ENCODE measurements at regions not wholly inside any gene's neighbourhood (a gene's known extent, or its start where the extent isn't known, plus 50 kb on each side); places are given as distances from the start of the nearest gene placed in this dataset.

DNA sequence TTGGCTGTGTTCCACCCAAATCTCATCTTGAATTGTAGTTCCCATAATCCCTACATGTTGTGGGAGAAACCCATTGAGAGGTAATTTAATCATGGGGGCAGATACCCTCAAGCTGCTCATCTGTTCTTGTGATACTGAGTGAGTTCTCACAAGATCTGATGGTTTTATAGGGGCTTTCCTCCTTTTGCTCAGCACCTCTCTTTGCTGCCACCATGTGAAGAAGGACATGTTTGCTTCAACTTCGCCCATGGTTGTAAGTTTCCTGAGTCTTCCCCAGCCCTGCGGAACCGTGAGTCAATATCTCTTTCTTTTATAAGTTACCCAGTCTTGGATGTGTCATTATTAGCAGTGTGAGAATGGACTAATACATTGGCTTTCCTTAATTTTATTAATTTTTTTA lies 527.8 kb downstream of the MDFIC start:
- no peak for DNase-seq

GRCh38 chr7:115447495-115447894 lies 525.6 kb downstream of the MDFIC start:
- DNase-seq: no peak

- DNase-seq: no peak
Measured at GRCh38 chr7:115441033-115441432, 519.1 kb downstream of the MDFIC start.

DNA sequence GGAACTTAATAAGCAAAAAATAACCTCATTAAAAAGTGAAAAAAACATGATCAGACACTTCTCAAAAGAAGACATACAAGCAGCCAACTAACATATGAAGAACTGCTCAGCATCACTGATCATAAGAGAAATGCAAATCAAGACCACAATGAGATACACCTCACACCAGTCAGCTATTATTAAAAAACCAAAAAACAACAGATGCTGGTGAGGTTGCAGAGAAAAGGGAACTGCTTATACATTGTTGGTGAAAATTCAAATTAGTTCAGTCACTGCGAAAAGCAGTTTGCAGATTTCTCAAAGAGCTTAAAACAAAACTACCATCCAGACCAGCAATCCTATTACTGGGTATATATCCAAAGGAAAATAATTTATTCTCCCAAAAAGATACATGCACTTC lies 513.3 kb downstream of the MDFIC start:
- no peak for DNase-seq

- DNase-seq: no peak
Measured at GRCh38 chr7:115429918-115430317, 508.0 kb downstream of the MDFIC start.

- DNase-seq: no peak
Measured at GRCh38 chr7:115417662-115418061, 495.8 kb downstream of the MDFIC start.

- DNase-seq: no peak
Measured at GRCh38 chr7:115410972-115411686, 489.2 kb downstream of the MDFIC start.

- DNase-seq: no peak
Measured at GRCh38 chr7:115410434-115410820, 488.5 kb downstream of the MDFIC start.

GRCh38 chr7:115409682-115410433 lies 488.0 kb downstream of the MDFIC start:
- no peak for DNase-seq

DNA sequence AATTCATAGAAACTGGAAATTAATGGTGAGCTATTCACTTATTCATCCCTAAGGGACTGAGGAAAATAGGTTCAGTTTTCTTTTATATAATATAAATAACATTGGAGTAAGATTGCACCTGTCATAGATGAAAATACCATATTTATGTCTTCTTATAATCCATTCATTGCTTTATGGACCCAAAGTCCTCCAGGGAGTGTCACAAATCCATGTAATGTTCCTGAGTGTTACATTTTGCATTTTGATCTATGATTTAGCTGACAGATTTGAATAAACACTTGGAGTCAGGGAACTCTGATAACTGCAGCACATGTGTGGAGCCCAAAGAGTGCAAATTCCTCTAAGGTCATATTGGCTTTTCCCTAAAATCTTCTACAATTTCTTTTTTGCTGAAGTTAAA lies 484.3 kb downstream of the MDFIC start:
- no peak for DNase-seq

DNA sequence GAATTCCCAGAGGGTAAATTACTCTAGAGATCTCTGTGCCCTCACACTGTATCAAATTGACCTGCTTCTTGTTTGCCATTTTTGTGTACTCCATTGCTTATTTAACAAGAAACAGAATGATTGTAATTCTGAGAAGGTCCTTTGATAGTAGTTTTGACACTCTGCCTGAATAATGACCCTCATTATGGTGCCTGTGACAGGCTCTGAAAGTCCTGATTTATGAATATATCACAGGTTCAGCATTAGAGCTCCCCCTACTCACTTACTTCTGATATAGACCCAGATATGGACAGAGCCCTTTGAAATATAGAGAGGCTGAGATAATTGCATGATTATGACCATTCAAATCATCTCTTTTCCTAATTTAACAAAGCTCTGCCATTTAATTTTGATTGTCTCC lies 465.2 kb downstream of the MDFIC start:
- no peak for DNase-seq

DNA sequence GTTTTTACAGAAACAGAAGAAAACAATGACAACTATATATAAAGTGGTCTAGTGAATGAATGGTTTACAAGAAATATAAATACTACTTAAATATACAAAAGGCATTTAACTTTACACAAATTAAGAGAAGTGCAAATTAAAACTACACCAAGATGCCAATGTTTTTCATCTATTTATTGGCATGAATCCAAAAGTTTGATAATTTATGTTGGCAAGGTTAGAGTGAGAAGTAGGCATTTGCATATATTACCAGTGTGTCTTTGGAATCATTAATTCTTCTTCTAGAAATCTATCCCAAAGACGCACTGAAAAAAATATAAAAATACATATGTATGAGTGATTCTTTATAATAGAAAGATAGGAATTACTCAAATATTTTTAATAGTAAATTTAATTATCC lies 457.4 kb downstream of the MDFIC start:
- DNase-seq: no peak

- DNase-seq: no peak
Measured at GRCh38 chr7:115368998-115369397, 447.1 kb downstream of the MDFIC start.

DNA sequence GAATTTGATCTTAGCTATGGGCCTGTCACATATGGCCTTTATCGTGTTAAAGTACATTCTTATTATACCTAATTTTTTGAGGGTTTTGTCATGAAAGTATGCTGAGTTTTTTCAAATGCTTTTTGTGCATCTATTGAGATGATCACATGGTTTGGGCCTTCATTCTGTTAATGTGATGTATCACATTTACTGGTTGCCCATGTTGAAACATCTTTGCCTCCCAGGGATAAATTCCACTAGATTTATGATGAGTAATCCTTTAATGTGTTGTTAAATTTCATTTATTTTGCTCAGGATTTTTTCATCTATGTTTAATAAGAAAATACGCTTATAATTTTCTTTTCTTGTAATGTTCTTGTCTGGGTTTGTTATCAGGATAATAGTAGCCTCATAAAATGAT lies 442.0 kb downstream of the MDFIC start:
- DNase-seq: no peak

- no peak for DNase-seq
Measured at GRCh38 chr7:115359955-115360354, 438.1 kb downstream of the MDFIC start.

DNA sequence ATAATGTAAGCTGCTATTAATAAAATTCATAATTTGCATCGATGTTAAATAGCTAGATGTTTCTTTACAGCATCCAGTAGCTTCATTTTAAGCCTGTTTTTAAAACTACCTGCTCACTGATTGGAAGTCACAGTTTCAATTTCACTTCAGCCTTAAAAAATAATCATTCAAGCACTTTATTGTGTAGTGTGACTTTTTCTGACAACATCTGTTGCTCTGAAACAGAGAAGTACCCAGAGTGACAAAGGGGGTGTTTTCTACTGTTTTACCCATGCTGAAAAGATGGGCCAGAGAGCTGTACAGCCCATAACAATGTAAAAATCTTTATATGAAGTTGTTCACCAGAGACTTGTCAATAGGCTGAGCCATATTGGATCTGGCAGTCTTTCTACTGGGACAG lies 437.2 kb downstream of the MDFIC start:
- DNase-seq: no peak

DNA sequence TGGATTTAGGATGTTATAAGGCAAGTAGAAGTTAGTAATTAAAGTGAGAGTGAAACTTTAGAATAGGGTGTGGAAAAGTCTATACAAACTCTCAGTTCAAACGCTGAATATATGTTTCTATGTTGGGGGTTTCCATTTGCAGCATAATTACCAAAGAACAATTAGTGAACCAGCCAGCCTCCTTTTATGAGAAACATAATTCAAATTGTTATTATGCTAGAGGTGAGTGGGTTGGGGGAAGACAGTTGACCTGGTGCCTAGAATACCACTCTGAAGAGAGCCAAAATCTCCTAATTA lies 435.8 kb downstream of the MDFIC start:
- no peak for DNase-seq

- no peak for DNase-seq
Measured at GRCh38 chr7:115356999-115357702, 435.3 kb downstream of the MDFIC start.

DNA sequence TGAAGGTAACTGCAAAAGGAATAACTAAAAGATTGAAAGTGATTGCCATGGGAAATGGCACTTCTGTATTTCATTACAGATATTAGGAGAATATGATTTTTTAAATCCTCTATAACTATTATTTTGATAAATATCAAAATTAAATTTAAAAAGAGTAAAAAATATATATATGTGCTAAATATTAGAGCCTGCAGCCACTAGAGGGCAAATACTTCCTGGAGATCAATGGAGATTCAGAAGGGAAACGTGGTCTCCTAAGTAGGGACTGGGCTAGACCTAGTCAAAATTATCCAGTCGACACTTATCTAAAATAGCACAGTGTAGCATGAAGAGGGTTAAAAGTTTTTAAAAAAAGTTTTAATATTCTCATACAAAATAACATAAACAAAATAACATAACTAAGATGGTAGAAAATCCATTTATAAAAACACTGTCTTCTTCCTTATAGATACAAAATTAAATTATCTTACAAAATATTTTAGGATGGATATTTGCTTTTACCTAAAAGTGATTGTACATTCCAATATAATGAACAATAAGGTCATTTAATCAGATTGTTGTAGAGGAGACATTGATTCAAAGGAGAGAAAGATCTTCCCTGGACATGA lies 434.3 kb downstream of the MDFIC start:
- DNase-seq: peak; percentile 4

GRCh38 chr7:115354925-115355324 lies 433.0 kb downstream of the MDFIC start:
- no peak for DNase-seq

DNA sequence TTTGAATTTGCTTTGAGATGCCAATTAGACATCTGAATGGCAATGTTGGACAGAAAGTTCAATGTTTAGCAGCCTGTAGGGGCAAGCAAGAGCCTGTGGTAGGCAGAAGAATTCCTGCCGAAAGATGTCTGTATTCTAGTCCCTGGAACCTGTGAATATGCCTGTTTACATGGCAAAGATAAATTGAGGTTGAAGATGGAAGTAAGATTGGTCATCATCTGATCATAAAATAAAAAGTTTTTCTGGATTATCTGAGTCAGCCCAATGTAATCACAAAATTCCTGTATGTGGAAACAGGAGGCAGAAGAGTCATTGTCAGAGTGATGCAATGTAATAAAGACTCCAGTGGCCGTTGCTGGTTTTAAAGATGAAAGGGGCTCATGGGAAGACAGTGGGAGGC lies 430.5 kb downstream of the MDFIC start:
- DNase-seq: peak; percentile 2

- no peak for DNase-seq
Measured at GRCh38 chr7:115350764-115351163, 428.9 kb downstream of the MDFIC start.

DNA sequence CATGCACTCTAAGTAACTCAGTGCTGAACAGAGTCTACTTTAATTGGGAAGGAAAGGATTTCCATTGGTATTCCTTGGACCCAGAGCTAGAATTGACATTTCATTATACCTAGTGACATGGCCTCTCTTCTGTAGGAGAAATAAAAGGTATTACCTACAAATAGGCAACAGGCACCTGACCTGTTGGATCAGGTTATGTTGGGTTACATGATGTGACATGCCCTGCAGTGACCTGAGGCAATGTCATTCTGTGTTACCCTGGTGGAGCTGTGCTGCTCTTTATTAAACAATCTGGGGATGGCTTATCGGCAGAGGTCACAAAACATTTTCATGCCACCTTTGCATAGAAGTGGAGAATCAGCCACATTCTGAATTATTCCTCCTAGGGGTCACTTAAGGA lies 427.7 kb downstream of the MDFIC start:
- no peak for DNase-seq

- no peak for DNase-seq
Measured at GRCh38 chr7:115346685-115347084, 424.8 kb downstream of the MDFIC start.

All from amniotic stem cell (primary cell).